ENCODE measurements at regions not wholly inside any gene's neighbourhood (a gene's known extent, or its start where the extent isn't known, plus 50 kb on each side); places are given as distances from the start of the nearest gene placed in this dataset.

GRCh38 chr16:79762217-79762616, 161.7 kb upstream of the MAF start:
- H3K27ac ChIP-seq (ENCODE audit: low read depth, low read length), result no peak overlapping the region
- 94% methylated on average over 3 of the region's 3 CpGs for WGBS
- H3K27me3 ChIP-seq (ENCODE audit: insufficient read depth, low read length), result no peaks in the 10 kb centered on the region
- H3K9ac ChIP-seq (ENCODE audit: low read depth, low read length), result no peak overlapping the region
- no peaks in the 10 kb centered on the region for H3K36me3 ChIP-seq (ENCODE audit: insufficient read depth, low read length)
- no peaks in the 10 kb centered on the region for H3K4me1 ChIP-seq (ENCODE audit: insufficient read depth, low read length)
- H3K4me3 ChIP-seq (ENCODE audit: low read length), result no peak overlapping the region
- no peaks in the 10 kb centered on the region for H3K9me3 ChIP-seq (ENCODE audit: insufficient read depth, low read depth, low read length)

DNA sequence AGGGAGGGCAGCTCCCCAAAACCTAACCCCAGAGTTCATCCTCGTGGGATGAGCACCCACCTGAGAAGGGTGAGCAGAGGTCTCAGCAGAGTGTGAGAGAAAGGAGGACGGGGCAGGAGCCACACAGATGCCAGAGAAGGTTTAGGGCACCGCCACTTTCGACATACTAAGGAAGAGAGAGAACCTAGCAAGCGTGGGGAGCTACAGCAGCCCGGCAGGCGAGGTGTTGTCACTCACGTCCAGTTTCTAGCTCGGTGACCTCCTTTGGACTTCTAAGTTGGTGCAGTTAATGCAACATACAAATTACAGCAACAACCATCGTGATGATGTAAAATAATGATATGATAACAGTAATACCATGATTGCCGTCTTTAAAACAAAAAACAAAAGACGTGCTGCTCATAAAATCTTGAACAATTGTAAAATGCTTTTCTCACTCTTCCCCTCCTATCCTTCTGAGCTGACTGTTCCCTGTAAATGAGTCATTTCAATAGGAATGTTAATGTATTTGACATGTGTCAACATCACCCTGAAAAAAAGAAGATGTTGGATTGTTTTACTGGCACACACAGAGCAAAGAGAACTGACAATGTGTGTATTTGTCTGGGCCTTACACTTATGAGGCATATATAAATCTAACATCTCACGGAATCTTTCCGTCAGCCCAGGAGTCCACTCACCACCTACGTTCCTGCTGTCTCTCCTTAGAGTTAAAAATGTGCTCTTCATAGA, 158.2 kb upstream of the MAF start:
- no peaks in the 10 kb centered on the region for H3K27me3 ChIP-seq (ENCODE audit: insufficient read depth, low read length)
- no peak overlapping the region for H3K4me3 ChIP-seq (ENCODE audit: low read length)
- H3K9me3 ChIP-seq (ENCODE audit: insufficient read depth, low read depth, low read length), result no peaks in the 10 kb centered on the region
- no peaks in the 10 kb centered on the region for H3K36me3 ChIP-seq (ENCODE audit: insufficient read depth, low read length)
- no peaks in the 10 kb centered on the region for H3K4me1 ChIP-seq (ENCODE audit: insufficient read depth, low read length)
- no peak overlapping the region for H3K9ac ChIP-seq (ENCODE audit: low read depth, low read length)
- 90% methylated on average over 14 of the region's 15 CpGs for WGBS
- no peak overlapping the region for H3K27ac ChIP-seq (ENCODE audit: low read depth, low read length)

DNA sequence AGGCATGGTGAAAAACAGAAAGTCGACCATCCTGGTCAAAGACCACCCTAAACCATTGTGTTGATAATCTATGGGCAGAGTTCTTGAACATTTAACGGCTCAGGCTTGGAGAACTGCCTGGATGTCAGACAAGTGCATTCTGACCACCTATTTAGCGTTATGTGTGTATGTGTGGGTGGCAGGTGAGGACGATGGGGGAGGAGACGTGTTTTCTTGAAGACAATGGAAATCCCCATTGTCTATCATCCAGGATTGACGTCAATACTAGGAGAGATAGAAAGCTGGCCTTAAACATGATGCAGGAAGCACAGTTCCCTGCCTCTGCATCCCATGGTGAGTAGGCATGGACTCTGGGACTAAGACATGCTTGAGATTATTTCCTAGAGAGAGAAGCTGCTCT, 157.4 kb upstream of the MAF start:
- no peak overlapping the region for H3K9ac ChIP-seq (ENCODE audit: low read depth, low read length)
- H3K36me3 ChIP-seq (ENCODE audit: insufficient read depth, low read length), result no peaks in the 10 kb centered on the region
- 86% methylated on average over 6 of the region's 6 CpGs for WGBS
- H3K27me3 ChIP-seq (ENCODE audit: insufficient read depth, low read length), result no peaks in the 10 kb centered on the region
- no peaks in the 10 kb centered on the region for H3K4me1 ChIP-seq (ENCODE audit: insufficient read depth, low read length)
- no peak overlapping the region for H3K27ac ChIP-seq (ENCODE audit: low read depth, low read length)
- no peaks in the 10 kb centered on the region for H3K9me3 ChIP-seq (ENCODE audit: insufficient read depth, low read depth, low read length)
- no peak overlapping the region for H3K4me3 ChIP-seq (ENCODE audit: low read length)

- no peak overlapping the region for H3K9ac ChIP-seq (ENCODE audit: low read depth, low read length)
- no peaks in the 10 kb centered on the region for H3K27me3 ChIP-seq (ENCODE audit: insufficient read depth, low read length)
- no peaks in the 10 kb centered on the region for H3K9me3 ChIP-seq (ENCODE audit: insufficient read depth, low read depth, low read length)
- 90% methylated on average over 5 of the region's 5 CpGs for WGBS
- no peaks in the 10 kb centered on the region for H3K4me1 ChIP-seq (ENCODE audit: insufficient read depth, low read length)
- H3K36me3 ChIP-seq (ENCODE audit: insufficient read depth, low read length), result no peaks in the 10 kb centered on the region
- no peak overlapping the region for H3K27ac ChIP-seq (ENCODE audit: low read depth, low read length)
- H3K4me3 ChIP-seq (ENCODE audit: low read length), result no peak overlapping the region
Observed at GRCh38 chr16:79757163-79757562, 156.6 kb upstream of the MAF start.

DNA sequence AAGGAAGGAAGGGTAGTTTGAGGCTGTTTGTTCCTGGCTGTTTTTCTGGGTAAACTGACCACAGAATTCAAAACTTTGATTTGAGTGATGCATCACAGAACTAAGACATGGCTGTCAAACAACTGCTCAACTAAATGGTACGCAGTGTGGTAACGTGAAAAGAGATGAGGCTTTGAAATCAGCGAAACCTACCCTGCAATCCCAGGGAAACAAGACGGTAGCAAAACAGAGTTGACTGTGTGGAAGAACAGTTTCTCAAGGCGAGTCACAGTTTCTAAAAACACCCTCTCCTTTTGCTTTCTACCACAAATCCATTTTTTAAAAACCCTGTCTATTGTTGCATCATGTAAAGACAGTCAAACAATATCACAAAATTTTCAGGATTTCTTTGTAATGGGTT, 156.0 kb upstream of the MAF start:
- 93% methylated on average over 5 of the region's 5 CpGs for WGBS
- no peak overlapping the region for H3K4me3 ChIP-seq (ENCODE audit: low read length)
- H3K9ac ChIP-seq (ENCODE audit: low read depth, low read length), result no peak overlapping the region
- no peak overlapping the region for H3K27ac ChIP-seq (ENCODE audit: low read depth, low read length)
- no peaks in the 10 kb centered on the region for H3K27me3 ChIP-seq (ENCODE audit: insufficient read depth, low read length)
- H3K9me3 ChIP-seq (ENCODE audit: insufficient read depth, low read depth, low read length), result no peaks in the 10 kb centered on the region
- H3K36me3 ChIP-seq (ENCODE audit: insufficient read depth, low read length), result no peaks in the 10 kb centered on the region
- H3K4me1 ChIP-seq (ENCODE audit: insufficient read depth, low read length), result no peaks in the 10 kb centered on the region

DNA sequence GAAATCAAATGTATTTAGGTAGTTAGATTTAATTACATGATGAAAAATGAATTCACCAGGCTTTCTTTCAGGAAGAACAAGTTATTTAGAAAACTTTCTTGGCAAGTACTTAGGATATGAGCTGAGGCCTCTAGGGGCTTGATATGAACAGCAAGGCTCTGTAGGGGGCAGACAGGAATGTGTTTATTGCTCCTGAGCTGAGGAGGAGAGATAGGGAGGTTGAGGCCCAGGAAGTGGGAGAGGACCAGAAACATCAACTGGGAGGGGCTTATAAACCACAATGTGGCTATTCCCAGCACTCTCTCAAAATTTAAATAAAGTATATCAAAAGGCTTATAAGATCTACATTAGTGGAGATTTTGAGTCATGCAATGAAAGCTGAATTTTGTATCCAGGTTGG, 154.0 kb upstream of the MAF start:
- H3K4me1 ChIP-seq (ENCODE audit: insufficient read depth, low read length), result no peaks in the 10 kb centered on the region
- H3K27me3 ChIP-seq (ENCODE audit: insufficient read depth, low read length), result no peaks in the 10 kb centered on the region
- H3K9ac ChIP-seq (ENCODE audit: low read depth, low read length), result no peak overlapping the region
- H3K9me3 ChIP-seq (ENCODE audit: insufficient read depth, low read depth, low read length), result peaks cover 1% of the 10 kb centered on the region; the same call in 1 of the 2 replicates
- no peak overlapping the region for H3K4me3 ChIP-seq (ENCODE audit: low read length)
- H3K27ac ChIP-seq (ENCODE audit: low read depth, low read length), result no peak overlapping the region
- no peaks in the 10 kb centered on the region for H3K36me3 ChIP-seq (ENCODE audit: insufficient read depth, low read length)

DNA sequence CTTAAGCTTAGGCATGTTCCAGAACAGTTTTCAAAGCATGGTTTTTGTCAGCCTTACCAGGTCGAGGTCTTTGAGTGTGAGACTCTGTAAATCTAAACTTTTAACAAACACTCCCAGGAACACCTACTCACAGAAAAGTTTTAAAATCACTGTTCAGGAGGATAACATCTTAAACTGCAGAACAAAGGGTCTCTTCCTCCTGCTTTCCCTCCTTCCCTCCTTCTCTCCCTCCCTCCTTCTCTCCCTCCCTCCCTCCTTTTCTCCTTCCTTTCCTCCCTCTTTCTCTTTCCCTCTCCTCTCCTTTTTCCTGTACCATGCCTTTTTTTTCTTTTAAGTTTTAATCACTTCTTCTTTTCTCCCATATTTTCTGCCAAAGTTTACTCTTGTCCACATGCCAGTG, 153.5 kb upstream of the MAF start:
- H3K9me3 ChIP-seq (ENCODE audit: insufficient read depth, low read depth, low read length), result peaks cover 4% of the 10 kb centered on the region; the same call in 1 of the 2 replicates
- no peaks in the 10 kb centered on the region for H3K27me3 ChIP-seq (ENCODE audit: insufficient read depth, low read length)
- H3K4me3 ChIP-seq (ENCODE audit: low read length), result no peak overlapping the region
- no peak overlapping the region for H3K9ac ChIP-seq (ENCODE audit: low read depth, low read length)
- 95% methylated on average over 1 of the region's 1 CpG for WGBS
- no peaks in the 10 kb centered on the region for H3K4me1 ChIP-seq (ENCODE audit: insufficient read depth, low read length)
- no peaks in the 10 kb centered on the region for H3K36me3 ChIP-seq (ENCODE audit: insufficient read depth, low read length)
- H3K27ac ChIP-seq (ENCODE audit: low read depth, low read length), result no peak overlapping the region

DNA sequence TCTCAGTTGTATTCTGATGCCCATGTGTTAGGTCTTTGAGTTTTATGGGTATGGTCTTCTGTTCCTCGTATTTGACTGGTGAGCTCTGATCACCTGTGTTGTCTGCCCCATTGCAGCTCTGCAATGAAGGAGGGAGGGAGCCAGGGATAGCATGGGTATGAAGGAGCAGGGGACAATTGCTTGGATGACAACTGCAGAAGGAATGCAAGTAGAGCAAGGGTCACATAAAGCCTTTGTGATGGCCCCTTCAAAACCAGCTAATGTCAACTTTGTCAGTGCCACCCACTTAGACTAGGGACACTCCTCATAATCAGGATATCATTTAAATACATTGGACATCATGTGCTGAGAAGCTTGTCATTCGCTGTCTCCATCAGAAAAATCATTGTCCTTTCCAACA, 152.7 kb upstream of the MAF start:
- Histone ChIP-seq H3K27ac (ENCODE audit: low read depth, low read length) (no peak overlapping the region), H3K4me3 (ENCODE audit: low read length) (no peak overlapping the region), H3K9me3 (ENCODE audit: insufficient read depth, low read depth, low read length) (peaks cover 4% of the 10 kb centered on the region; the same call in 1 of the 2 replicates), H3K27me3 (ENCODE audit: insufficient read depth, low read length) (no peaks in the 10 kb centered on the region), H3K36me3 (ENCODE audit: insufficient read depth, low read length) (no peaks in the 10 kb centered on the region), H3K9ac (ENCODE audit: low read depth, low read length) (no peak overlapping the region), H3K4me1 (ENCODE audit: insufficient read depth, low read length) (no peaks in the 10 kb centered on the region)
- WGBS, result 94% methylated on average over 2 of the region's 2 CpGs

GRCh38 chr16:79752396-79752795, 151.9 kb upstream of the MAF start:
- H3K9ac ChIP-seq (ENCODE audit: low read depth, low read length), result no peak overlapping the region
- WGBS, result 90% methylated on average over 2 of the region's 2 CpGs
- peaks cover 4% of the 10 kb centered on the region; the same call in 1 of the 2 replicates for H3K9me3 ChIP-seq (ENCODE audit: insufficient read depth, low read depth, low read length)
- no peaks in the 10 kb centered on the region for H3K4me1 ChIP-seq (ENCODE audit: insufficient read depth, low read length)
- H3K27me3 ChIP-seq (ENCODE audit: insufficient read depth, low read length), result no peaks in the 10 kb centered on the region
- H3K36me3 ChIP-seq (ENCODE audit: insufficient read depth, low read length), result no peaks in the 10 kb centered on the region
- no peak overlapping the region for H3K4me3 ChIP-seq (ENCODE audit: low read length)
- no peak overlapping the region for H3K27ac ChIP-seq (ENCODE audit: low read depth, low read length)

- no peak overlapping the region for H3K4me3 ChIP-seq (ENCODE audit: low read length)
- no peaks in the 10 kb centered on the region for H3K27me3 ChIP-seq (ENCODE audit: insufficient read depth, low read length)
- H3K27ac ChIP-seq (ENCODE audit: low read depth, low read length), result no peak overlapping the region
- H3K36me3 ChIP-seq (ENCODE audit: insufficient read depth, low read length), result no peaks in the 10 kb centered on the region
- WGBS, result 96% methylated on average over 4 of the region's 4 CpGs
- no peaks in the 10 kb centered on the region for H3K4me1 ChIP-seq (ENCODE audit: insufficient read depth, low read length)
- H3K9ac ChIP-seq (ENCODE audit: low read depth, low read length), result no peak overlapping the region
- H3K9me3 ChIP-seq (ENCODE audit: insufficient read depth, low read depth, low read length), result peaks cover 4% of the 10 kb centered on the region; the same call in 1 of the 2 replicates
Observed at GRCh38 chr16:79751471-79752184, 151.1 kb upstream of the MAF start.

DNA sequence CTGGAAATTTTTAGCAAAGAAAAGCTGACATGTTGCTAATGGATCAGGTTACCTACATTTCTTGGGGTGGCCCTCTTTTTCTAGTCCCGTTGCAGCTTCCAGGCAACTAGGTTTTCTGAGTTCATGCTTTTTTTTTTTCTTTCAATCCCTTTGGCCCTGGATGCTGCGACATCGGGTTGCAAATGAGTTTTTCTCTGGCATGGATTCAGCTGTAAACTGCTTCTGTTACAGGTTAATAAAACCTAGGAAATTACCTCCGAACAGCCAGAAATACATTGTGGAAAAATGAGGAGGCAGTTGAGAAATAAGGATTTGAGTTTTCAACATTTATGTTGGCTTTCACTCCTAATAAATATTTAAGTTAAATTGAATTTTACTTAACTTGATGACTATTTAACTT, 149.8 kb upstream of the MAF start:
- 96% methylated on average over 4 of the region's 4 CpGs for WGBS
- Histone ChIP-seq H3K4me3 (ENCODE audit: low read length) (no peak overlapping the region), H3K27me3 (ENCODE audit: insufficient read depth, low read length) (no peaks in the 10 kb centered on the region), H3K4me1 (ENCODE audit: insufficient read depth, low read length) (no peaks in the 10 kb centered on the region), H3K27ac (ENCODE audit: low read depth, low read length) (no peak overlapping the region), H3K9ac (ENCODE audit: low read depth, low read length) (no peak overlapping the region), H3K9me3 (ENCODE audit: insufficient read depth, low read depth, low read length) (peaks cover 4% of the 10 kb centered on the region; the same call in 1 of the 2 replicates), H3K36me3 (ENCODE audit: insufficient read depth, low read length) (no peaks in the 10 kb centered on the region)
